GM06990 (cell line): ENCODE measurements at regions not wholly inside any gene's neighbourhood (a gene's known extent, or its start where the extent isn't known, plus 50 kb on each side); places are given as distances from the start of the nearest gene placed in this dataset.

Experiments used
- DNase-seq: peaks from one replicate; pipeline ENCODE4 v3.0.0-alpha.2; 2011; ENCODE audit not compliant: insufficient read length; ENCODE audit errors: extremely low read depth
- H3K27me3 ChIP-seq: replicated peaks from 2 replicates; pipeline ENCODE4 v1.6.0; 2011; ENCODE audit warnings: low read length; ENCODE audit not compliant: control insufficient read depth, insufficient read depth
- H3K36me3 ChIP-seq: 2 replicates; pipeline ENCODE4 v1.5.1; 2011; ENCODE audit warnings: low read length; ENCODE audit not compliant: control insufficient read depth, insufficient read depth
- H3K4me3 ChIP-seq: replicated peaks from 2 replicates; pipeline ENCODE4 v1.5.1; 2011; ENCODE audit warnings: low read depth, mild to moderate bottlenecking, control low read depth, low read length
- TF ChIP-seq, protein P1 (sequence below): IDR thresholded peaks from 2 replicates; pipeline ENCODE4 v1.5.1; 2011; ENCODE audit warnings: low read length, control low read depth, mild to moderate bottlenecking, inconsistent platforms; ENCODE audit not compliant: insufficient read depth, poor library complexity, severe bottlenecking

- TF ChIP-seq, protein P1, sequence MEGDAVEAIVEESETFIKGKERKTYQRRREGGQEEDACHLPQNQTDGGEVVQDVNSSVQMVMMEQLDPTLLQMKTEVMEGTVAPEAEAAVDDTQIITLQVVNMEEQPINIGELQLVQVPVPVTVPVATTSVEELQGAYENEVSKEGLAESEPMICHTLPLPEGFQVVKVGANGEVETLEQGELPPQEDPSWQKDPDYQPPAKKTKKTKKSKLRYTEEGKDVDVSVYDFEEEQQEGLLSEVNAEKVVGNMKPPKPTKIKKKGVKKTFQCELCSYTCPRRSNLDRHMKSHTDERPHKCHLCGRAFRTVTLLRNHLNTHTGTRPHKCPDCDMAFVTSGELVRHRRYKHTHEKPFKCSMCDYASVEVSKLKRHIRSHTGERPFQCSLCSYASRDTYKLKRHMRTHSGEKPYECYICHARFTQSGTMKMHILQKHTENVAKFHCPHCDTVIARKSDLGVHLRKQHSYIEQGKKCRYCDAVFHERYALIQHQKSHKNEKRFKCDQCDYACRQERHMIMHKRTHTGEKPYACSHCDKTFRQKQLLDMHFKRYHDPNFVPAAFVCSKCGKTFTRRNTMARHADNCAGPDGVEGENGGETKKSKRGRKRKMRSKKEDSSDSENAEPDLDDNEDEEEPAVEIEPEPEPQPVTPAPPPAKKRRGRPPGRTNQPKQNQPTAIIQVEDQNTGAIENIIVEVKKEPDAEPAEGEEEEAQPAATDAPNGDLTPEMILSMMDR: no peak
- Histone ChIP-seq H3K27me3 (no peaks in the 10 kb centered on the region), H3K4me3 (no peak overlapping the region), H3K36me3 (no peaks in the 10 kb centered on the region)
- no peak for DNase-seq
Measured at GRCh38 chr2:143968360-143968759, 551.6 kb downstream of the ZEB2 start.

DNA sequence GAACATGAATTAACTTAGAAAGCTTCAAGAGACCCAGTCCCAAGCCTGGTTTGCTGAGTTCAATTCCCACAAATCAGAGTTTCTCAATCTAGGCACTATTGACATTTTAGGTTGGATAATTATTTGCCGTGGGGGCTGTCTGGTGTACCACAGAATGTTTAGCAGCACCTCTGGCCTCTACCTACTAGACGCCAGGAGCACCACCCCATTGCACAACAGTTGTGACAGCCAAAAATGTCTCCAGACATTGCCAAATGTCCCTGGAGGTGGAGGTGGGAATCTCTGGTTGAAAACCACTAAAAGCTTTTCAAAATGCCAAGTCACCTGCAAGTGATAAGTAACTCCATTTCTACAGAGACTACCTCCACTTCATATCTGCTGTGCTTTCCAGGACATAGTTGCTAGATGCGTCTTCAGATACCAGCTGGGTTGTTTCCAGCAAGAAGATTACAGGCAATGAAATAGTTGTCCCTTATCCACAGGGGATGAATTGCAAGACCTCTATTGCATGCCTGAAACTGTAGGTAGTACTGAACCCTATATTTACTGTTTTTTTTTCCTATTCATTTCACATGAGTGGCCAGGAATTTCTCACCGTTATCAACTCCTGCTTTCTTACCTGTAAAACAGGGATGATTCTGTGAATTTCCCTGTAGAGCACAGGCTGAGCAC is 554.3 kb downstream of the ZEB2 start:
- TF ChIP-seq, protein P1: no peak
- no peaks in the 10 kb centered on the region for H3K36me3 ChIP-seq
- H3K27me3 ChIP-seq: no peaks in the 10 kb centered on the region

GRCh38 chr2:143964891-143965290 is 555.0 kb downstream of the ZEB2 start:
- H3K27me3 ChIP-seq: no peaks in the 10 kb centered on the region
- TF ChIP-seq, protein P1: no peak
- DNase-seq: no peak
- H3K36me3 ChIP-seq: no peaks in the 10 kb centered on the region
- no peak overlapping the region for H3K4me3 ChIP-seq

More for the DNA sequence above, 554.3 kb downstream of the ZEB2 start:
- H3K4me3 ChIP-seq: no peak overlapping the region
- DNase-seq: no peak

GRCh38 chr2:143960177-143960576 is 559.7 kb downstream of the ZEB2 start:
- DNase-seq: no peak

DNA sequence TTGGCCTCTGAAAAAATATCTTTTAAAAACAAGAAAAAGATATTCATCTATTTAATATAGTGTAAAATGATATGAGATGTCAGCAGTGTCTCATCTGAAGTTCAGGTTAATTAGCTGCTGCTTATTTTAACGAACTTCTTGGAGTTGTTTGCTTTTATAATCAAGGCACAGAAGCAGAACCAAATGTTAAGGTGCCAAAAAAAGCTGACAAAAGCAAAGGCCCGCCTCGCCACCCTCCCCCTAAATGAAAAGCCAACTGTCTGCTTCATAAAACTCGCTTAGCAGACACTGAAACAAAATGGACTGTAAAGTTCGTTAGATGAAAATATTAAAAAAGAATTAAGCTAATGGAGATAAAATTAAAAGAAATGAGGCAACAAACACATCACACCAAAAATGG is 562.6 kb downstream of the ZEB2 start:
- Histone ChIP-seq H3K27me3 (no peaks in the 10 kb centered on the region), H3K4me3 (no peak overlapping the region), H3K36me3 (no peaks in the 10 kb centered on the region)
- TF ChIP-seq, protein P1: no peak
- DNase-seq: no peak

More at GRCh38 chr2:143960177-143960576, 559.7 kb downstream of the ZEB2 start:
- Histone ChIP-seq H3K27me3 (no peaks in the 10 kb centered on the region), H3K36me3 (no peaks in the 10 kb centered on the region), H3K4me3 (no peak overlapping the region)
- TF ChIP-seq, protein P1: no peak
